SH-SY5Y (cell line): ENCODE measurements at regions not wholly inside any gene's neighbourhood (a gene's known extent, or its start where the extent isn't known, plus 50 kb on each side); places are given as distances from the start of the nearest gene placed in this dataset.

ENCODE experiments used
- GATA2 ChIP-seq: IDR thresholded peaks from 2 replicates; pipeline ENCODE4 v1.6.1; 2011; ENCODE audit warnings: mild to moderate bottlenecking, low read depth, low read length
- GATA3 ChIP-seq: IDR thresholded peaks from 2 replicates; pipeline ENCODE4 v1.6.1; 2011; ENCODE audit warnings: low read depth, mild to moderate bottlenecking, low read length, moderate library complexity

DNA sequence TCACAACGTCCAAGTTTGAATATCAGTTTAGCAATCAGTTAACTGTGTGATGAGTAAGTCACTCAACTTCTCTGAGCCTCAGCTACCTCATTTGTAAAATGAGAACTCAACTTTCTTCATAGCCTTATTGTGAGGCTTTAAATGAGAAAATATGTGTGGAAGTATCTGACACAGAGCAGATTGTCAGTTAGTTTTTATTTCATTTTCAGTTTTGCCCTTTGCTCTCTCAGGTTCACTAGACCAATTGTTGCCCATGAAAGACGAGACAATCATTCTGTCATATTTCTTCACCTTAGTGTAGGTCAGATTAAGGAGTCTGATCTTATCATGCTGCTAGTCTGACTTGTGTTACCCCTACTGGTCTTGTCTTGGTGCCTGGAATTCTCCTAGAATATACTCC lies 232.8 kb upstream of the PTBP2 start:
- no peak for TF ChIP-seq GATA2
- TF ChIP-seq GATA3: no peak

DNA sequence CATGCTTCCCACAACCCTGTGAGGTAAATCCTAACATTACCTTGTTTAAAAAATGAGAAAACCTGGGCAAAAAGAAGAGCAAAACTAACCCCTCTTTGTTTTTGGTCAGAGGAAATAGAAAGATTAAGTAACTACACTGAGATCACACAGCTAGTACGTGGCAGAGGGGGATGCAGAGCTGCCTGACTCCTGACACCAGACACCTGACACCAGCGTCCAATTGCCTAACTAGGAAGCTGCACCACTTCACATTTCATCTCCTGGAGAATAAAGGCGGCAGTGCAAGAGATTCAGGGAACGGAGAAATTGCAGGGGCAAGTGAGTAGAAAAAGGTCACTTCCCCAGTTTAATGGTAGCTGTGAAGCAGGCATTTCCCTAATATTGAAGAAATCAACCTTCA lies 229.3 kb upstream of the PTBP2 start:
- no peak for TF ChIP-seq GATA2
- TF ChIP-seq GATA3: no peak

DNA sequence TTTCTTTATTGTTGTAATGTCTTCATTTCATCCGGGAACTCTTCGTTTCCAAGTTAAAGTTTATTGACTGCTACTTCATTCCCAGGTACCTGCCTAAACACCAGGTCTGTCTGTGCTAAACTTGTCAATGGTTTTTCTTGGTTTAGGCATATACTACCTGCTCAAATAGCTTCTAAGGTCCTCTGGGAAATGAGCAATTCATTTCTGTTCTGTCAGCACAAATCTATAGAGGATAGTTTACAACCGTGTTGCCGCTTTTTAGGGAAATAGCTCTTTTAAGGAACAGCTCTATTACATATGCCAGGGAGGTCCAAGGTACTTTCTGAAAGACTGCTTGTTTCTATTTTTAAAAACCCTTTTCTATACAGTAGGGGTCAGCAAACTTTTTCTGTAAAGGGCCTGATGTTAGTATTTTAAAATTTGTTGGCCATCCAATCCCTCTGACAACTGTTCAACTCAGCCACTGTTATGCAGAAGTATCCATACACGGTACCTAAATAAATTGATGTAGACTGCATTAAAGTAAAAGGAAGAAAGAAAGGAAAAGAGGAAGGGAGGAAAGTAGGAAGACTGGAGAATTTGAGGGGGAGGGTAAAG lies 222.7 kb upstream of the PTBP2 start:
- TF ChIP-seq GATA2 (no peak), GATA3 (no peak)

DNA sequence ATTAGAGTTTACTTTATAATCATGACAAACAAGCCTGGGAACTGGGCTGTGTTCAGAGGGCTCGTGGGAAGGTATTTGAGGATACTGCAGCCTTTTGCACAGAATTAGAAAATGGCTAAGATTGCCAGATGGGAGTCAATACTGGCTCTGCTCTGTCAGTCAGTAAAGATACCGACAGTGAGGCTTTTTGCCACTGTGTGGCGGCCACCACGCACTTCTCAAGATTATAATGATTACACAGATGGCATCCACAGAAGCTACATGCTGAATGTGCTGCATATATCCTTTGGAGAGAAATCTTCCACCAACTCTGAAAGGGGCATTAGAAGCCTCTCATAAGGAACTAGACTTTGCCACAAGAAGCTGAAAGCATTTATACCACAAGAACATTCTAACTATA lies 213.4 kb upstream of the PTBP2 start:
- no peak for TF ChIP-seq GATA2
- TF ChIP-seq GATA3: no peak

DNA sequence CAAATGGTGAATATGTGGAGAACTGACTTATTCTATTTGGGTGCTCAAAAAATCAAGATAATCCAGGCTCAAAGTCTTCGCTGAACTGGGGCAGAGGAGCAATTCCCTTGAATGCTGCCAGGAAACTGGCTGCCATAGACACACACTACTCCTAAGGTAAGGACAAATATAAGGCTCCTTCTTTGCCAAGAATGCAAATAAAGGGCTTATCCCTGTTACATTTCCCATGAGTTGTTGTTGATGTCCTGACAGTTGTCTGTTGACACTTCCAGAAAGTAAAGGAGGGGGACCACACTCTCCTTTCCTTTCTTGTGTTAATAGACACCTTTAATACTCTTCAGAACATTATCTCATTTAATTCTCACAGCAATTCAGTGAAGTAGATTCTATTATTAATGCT lies 212.2 kb upstream of the PTBP2 start:
- no peak for TF ChIP-seq GATA2
- TF ChIP-seq GATA3: no peak

DNA sequence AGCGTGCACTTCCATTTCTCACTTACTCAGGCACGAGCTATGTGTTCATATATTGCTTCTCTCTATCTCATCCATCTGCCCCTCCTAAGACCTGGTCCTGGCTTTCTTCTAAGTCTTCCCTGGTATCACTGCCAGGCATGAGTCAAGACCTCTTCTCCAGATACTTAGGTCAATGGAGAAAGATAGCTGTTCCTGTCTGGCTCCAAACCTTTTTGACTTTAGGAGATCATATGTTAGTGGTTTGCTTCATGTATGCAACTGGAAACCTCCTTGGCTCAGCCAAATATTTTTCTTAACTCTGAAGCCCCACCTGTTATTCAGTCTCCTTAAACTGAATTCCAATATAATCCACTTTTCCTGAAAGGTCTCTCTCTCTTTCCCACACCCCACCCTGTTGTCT lies 211.6 kb upstream of the PTBP2 start:
- TF ChIP-seq GATA3: no peak
- no peak for TF ChIP-seq GATA2

DNA sequence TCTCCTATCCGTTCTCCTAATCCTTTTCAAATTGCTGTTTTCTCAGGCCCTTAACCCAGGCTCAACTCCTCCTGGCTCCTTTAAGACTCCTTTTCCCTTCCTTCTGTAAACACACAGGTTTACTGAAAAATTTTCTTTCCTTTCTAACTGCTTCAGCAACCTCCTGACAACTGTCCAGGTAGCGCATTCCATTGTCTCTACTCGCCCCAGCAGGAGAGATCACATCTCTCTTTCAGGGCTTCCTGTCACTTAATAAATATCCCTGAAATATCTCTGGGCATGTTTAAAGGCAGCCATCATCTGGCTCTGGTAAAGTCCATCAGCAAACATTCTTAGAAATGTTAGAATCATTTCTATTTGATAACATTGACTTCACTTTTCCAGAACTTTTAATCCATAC lies 211.2 kb upstream of the PTBP2 start:
- no peak for TF ChIP-seq GATA2
- no peak for TF ChIP-seq GATA3

DNA sequence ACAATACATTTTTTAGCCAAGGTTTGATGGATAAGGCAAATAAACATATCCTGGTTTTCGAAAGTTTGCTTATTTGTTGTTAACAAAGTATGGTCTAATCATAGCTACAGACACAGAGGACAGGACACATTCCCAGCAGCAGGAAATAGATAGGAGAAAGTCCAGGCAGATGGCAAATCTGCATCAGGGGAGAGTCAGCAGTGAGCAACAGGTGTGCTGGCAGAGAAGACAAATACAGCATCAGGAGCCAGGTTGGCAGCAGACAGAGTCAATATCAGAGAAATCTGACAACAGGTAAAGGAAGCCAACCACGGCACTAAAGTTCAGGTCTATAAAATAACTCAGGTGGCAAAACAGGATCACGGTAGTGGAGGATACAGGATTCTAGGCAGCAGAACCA lies 210.7 kb upstream of the PTBP2 start:
- TF ChIP-seq GATA3 (no peak), GATA2 (no peak)

DNA sequence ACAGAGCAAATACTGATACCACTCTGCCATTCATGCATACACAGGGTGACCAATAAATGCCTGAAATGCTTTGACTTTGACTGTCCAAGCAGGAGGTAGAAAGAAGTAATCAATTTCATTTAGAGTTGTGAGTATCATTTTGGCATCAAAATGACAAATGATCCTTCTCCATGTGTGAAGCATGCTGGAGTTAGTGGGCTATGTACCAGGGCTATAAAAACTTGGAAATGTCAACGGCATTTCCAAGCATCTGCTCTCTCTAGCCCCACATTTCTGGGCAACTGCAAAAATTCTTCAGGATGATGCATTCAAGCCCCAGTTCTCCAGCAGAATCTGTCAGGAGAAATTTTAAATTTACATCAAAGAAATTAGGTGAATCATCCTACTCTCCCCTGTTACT lies 208.4 kb upstream of the PTBP2 start:
- TF ChIP-seq GATA3 (no peak), GATA2 (no peak)

DNA sequence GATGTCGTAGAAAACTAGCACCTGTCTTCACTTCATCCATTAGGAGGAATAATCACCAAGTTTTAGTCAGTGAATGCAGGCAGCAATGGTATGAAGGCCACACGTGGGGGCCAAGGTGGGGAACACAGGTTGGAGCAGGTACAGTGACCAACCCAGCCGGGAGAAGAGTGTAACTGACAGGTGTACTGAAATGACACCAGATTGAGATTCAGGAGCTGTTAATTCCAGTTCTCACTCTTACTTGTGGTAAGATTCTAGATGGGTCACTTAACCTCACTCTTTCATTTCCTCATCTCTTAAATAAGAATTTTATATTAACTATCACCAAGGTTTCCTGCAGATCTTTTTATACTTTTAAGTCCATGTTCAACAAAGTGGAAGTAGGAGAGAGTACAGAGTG lies 206.2 kb upstream of the PTBP2 start:
- TF ChIP-seq GATA3: no peak
- TF ChIP-seq GATA2: no peak

DNA sequence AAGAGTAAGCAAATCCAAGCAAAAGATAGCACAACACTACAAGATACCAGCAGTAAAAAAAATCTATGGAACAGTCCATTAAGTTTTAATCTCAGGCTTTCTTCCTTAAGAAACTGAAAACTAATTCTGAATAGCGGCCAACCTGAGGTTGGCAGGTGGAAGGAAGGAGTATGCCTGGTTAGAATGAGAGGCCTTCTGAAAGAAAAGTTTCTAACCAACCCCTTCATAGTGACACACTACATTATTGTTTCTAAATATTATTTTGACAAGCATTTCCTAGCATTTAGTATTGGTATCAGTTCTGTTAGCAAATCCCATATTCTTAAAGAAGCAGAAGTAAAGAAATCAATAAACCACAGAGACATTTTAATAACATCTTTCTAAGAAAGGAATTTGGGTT lies 205.7 kb upstream of the PTBP2 start:
- TF ChIP-seq GATA2 (no peak), GATA3 (no peak)

DNA sequence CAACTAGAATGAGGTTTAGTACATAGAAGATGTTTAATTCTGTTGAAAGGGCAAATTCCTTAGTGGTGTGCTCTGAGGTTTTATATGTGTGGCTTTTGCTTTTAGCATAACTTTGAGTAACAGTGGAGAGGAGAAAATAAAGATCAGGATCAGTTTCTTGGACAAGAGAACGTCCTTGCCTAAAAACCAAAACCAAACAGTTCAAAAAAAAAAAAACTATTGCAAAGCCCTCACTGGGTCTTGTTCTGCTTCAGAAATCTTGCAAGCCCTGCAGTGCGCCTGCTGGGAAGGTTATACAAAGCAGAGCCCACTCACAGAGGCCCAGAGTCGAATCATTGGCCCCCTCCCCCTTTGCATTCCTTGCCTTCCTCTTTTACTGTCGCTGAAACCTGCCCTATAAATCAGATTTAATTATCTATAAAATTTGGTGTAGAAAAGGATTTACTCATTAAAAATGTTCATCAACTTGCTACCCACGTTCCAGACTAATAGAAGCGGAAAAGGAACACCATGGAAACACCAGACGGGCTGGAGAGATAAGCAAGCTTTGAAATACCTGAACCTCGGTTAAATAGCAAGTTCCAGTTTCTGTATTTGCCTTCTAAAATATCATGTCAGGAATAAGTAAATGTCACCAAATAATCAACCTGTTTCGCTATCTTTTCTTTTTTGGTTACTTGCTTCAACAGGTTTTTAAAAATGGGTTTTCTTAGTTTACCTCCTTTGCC lies 201.6 kb upstream of the PTBP2 start:
- TF ChIP-seq GATA3 (no peak), GATA2 (no peak)

DNA sequence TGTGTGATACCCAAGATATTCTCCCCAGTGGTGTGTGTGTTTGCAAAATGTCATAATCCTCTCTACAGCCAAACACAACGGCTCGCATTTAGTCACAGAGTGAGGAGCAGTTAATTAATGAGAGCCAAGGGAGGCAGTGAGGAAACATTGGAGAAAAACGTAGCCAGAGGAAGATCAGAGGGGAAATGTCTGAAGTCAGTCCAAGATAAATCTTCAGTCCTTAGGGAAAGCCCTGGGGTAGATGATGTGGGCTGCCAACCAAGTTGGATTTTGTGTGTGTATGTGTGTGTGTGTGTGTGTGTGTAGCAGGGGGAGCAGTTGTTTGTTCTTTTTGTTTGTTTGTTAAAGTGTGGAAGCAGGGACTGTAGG lies 201.0 kb upstream of the PTBP2 start:
- TF ChIP-seq GATA2 (no peak), GATA3 (no peak)

DNA sequence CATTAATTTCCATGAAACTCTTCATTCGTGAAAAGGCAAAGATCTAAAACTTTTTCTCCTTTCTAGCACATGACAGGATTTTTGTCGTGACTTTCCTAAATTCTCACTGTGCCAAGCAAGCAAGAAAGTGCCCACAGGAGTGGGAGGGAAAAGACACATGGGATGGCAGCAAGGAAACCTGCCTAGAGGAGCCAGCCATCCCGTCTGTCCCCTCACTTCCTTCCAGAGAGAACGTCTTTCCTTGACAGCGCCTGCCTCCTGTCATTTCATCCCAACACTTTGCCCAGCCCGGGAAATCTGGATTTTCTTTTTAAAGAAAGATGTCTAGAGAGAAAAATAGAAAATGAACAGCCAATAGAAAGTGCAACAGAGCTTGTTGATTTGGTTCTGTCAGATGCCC lies 200.6 kb upstream of the PTBP2 start:
- no peak for TF ChIP-seq GATA3
- TF ChIP-seq GATA2: no peak

DNA sequence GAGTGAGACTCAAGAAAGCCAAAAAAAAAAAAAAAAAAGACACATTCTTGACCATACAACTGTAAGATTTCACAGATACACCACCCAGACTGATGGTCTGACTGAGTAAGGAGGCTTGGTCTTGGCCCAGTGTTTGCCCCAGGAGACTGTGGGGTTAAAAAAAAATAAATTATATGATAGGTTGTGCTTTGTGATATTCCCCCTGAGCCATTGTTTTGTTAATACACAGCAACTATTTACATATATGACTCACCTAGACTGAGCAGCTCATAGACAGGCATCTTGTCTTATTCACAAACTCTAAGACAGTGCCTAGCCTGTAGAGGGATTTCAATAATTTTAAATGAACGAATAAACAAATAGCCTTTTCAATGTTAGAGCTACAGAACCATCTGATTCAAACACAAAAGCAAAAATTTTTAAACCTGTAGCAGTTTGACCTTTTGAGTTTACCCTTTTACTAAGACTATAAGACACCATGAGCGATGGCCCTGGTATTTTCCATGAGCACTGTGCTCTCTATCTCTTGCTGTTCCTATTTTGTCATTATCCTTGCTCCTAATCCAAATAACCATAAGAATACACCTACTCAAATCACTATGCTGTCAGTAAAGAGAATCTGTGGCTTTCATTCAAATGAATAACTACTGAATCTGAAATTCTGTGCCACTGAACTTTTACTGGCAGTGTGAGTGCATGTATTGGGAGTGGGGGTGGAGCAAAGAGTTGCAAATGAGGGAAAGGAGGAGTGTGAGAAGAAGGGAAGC lies 199.4 kb upstream of the PTBP2 start:
- TF ChIP-seq GATA3: no peak

DNA sequence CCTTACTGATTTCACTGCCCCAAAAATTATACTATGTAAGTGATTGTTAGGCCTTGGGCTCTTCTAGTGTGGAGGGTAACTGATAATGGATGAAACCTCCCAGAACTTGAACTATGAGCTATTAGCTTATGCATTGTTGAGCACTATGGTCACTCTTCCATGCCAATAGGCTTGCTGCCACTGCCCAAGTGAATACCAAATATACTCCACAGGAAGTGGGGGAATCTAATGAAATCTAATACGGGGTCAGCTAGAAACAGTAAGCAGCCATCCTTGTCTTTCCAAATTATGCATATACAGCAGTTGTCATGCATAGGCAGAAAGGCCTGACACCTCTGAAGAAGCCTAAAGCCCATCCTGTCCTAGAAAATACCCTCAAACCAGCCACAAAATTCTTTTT lies 198.7 kb upstream of the PTBP2 start:
- no peak for TF ChIP-seq GATA3
- TF ChIP-seq GATA2: no peak
